WERI-Rb-1 (cell line): ENCODE measurements at regions not wholly inside any gene's neighbourhood (a gene's known extent, or its start where the extent isn't known, plus 50 kb on each side); places are given as distances from the start of the nearest gene placed in this dataset.

Experiments
- DNase-seq: peaks from one replicate; pipeline ENCODE4 v3.0.0-alpha.2; 2020
- H3K27ac ChIP-seq: fragments of 250-450 bp; sonication (Bioruptor Pico); 2 replicates; pipeline ENCODE4 v1.5.1; 2020; ENCODE audit warnings: mild to moderate bottlenecking, moderate library complexity
- H3K27me3 ChIP-seq: fragments of 250-450 bp; sonication (Bioruptor Pico); 2 replicates; pipeline ENCODE4 v1.5.1; 2021; ENCODE audit warnings: mild to moderate bottlenecking, low read depth, moderate library complexity; ENCODE audit not compliant: insufficient read depth, severe bottlenecking
- H3K36me3 ChIP-seq: fragments of 250-450 bp; sonication (Bioruptor Pico); 2 replicates; pipeline ENCODE4 v1.5.1; 2020; ENCODE audit warnings: mild to moderate bottlenecking, moderate library complexity
- H3K4me3 ChIP-seq: 2 replicates; pipeline ENCODE4 v1.5.1; 2011; ENCODE audit warnings: low read depth, mild to moderate bottlenecking, control low read depth, low read length
- H3K9me3 ChIP-seq: fragments of 250-450 bp; sonication (Bioruptor Pico); 2 replicates; pipeline ENCODE4 v1.5.1; 2021; ENCODE audit warnings: mild to moderate bottlenecking, moderate library complexity; ENCODE audit not compliant: severe bottlenecking
- CTCF ChIP-seq: IDR thresholded peaks from 2 replicates; pipeline ENCODE4 v1.5.1; 2011; ENCODE audit warnings: low read depth, mild to moderate bottlenecking, control low read depth, inconsistent platforms, low read length

GRCh38 chr3:189042832-189043231 is 128.9 kb upstream of the TPRG1 start:
- H3K27ac ChIP-seq: no peak overlapping the region
- DNase-seq: no peak

GRCh38 chr3:189049458-189050236 is 122.1 kb upstream of the TPRG1 start:
- Histone ChIP-seq H3K4me3 (no peak overlapping the region), H3K9me3 (no peaks in the 10 kb centered on the region), H3K27me3 (no peaks in the 10 kb centered on the region), H3K27ac (no peak overlapping the region), H3K36me3 (no peaks in the 10 kb centered on the region)
- DNase-seq: peak; percentile 24
- peak; percentile 30; the same call in 1 of the 2 replicates for TF ChIP-seq CTCF

More at GRCh38 chr3:189042832-189043231, 128.9 kb upstream of the TPRG1 start:
- no peaks in the 10 kb centered on the region for H3K36me3 ChIP-seq
- H3K4me3 ChIP-seq: no peak overlapping the region
- H3K9me3 ChIP-seq: no peaks in the 10 kb centered on the region
- H3K27me3 ChIP-seq: no peaks in the 10 kb centered on the region
- TF ChIP-seq CTCF: no peak

GRCh38 chr3:189053322-189053721 is 118.4 kb upstream of the TPRG1 start:
- no peak overlapping the region for H3K4me3 ChIP-seq
- H3K9me3 ChIP-seq: no peaks in the 10 kb centered on the region
- no peaks in the 10 kb centered on the region for H3K36me3 ChIP-seq
- TF ChIP-seq CTCF: no peak
- DNase-seq: no peak
- H3K27me3 ChIP-seq: no peaks in the 10 kb centered on the region
- H3K27ac ChIP-seq: no peak overlapping the region

GRCh38 chr3:189056646-189057335 is 115.0 kb upstream of the TPRG1 start:
- Histone ChIP-seq H3K36me3 (no peaks in the 10 kb centered on the region), H3K9me3 (no peaks in the 10 kb centered on the region), H3K27me3 (no peaks in the 10 kb centered on the region), H3K4me3 (no peak overlapping the region), H3K27ac (no peak overlapping the region)
- TF ChIP-seq CTCF: no peak
- no peak for DNase-seq

- H3K27ac ChIP-seq: no peak overlapping the region
- H3K9me3 ChIP-seq: no peaks in the 10 kb centered on the region
- no peak for TF ChIP-seq CTCF
- no peaks in the 10 kb centered on the region for H3K27me3 ChIP-seq
- no peaks in the 10 kb centered on the region for H3K36me3 ChIP-seq
- no peak overlapping the region for H3K4me3 ChIP-seq
- no peak for DNase-seq
These were observed 114.4 kb upstream of the TPRG1 start for GRCh38 chr3:189057369-189057768.
